Right lung (tissue), 2 donors: ENCODE measurements at regions not wholly inside any gene's neighbourhood (a gene's known extent, or its start where the extent isn't known, plus 50 kb on each side); places are given as distances from the start of the nearest gene placed in this dataset.
A peak's percentile ranks its signal among the peaks of the same experiment; 100 is the strongest.
"Not testable (repeated sequence)": the region's sequence is repeated elsewhere in the genome, so short reads cannot be mapped to it uniquely, and the experiment has no call there.

Experiments used
- DNase-seq, 2 donors: peaks; one replicate each; pipeline ENCODE4 v3.0.0-alpha.2; 2013

GRCh38 chr5:120919017-120919416 is 454.9 kb downstream of the PRR16 start:
- no peak for DNase-seq

- no peak for DNase-seq
Observed at GRCh38 chr5:120923026-120923425, 458.9 kb downstream of the PRR16 start.

GRCh38 chr5:120926471-120926870 is 462.4 kb downstream of the PRR16 start:
- DNase-seq, result no peak

GRCh38 chr5:120927950-120928530 is 463.9 kb downstream of the PRR16 start:
- DNase-seq, result no peak

- no peak for DNase-seq
Observed at GRCh38 chr5:120932480-120932879, 468.4 kb downstream of the PRR16 start.

GRCh38 chr5:120934031-120934430 is 469.9 kb downstream of the PRR16 start:
- no peak for DNase-seq

- DNase-seq, result no peak
Observed at GRCh38 chr5:120936652-120937051, 472.6 kb downstream of the PRR16 start.

- no peak for DNase-seq
Observed at GRCh38 chr5:120938604-120939003, 474.5 kb downstream of the PRR16 start.

- peak; percentile 38 to 47 for DNase-seq
Observed at GRCh38 chr5:120942596-120943350, 478.7 kb downstream of the PRR16 start.

GRCh38 chr5:120949596-120949995 is 485.5 kb downstream of the PRR16 start:
- not testable (repeated sequence) for DNase-seq

GRCh38 chr5:120953445-120953844 is 489.3 kb downstream of the PRR16 start:
- not testable (repeated sequence) for DNase-seq

- DNase-seq, result no peak
Observed at GRCh38 chr5:120954255-120954654, 490.2 kb downstream of the PRR16 start.

GRCh38 chr5:120955795-120956194 is 491.7 kb downstream of the PRR16 start:
- DNase-seq, result no peak

GRCh38 chr5:120958877-120959485 is 494.9 kb downstream of the PRR16 start:
- no peak for DNase-seq

- no peak for DNase-seq
Observed at GRCh38 chr5:120960510-120960909, 496.4 kb downstream of the PRR16 start.

- no peak for DNase-seq
Observed at GRCh38 chr5:120967366-120967765, 503.3 kb downstream of the PRR16 start.

GRCh38 chr5:120974690-120975089 is 510.6 kb downstream of the PRR16 start:
- no peak for DNase-seq

- DNase-seq, result no peak
Observed at GRCh38 chr5:120982351-120982750, 518.3 kb downstream of the PRR16 start.

- DNase-seq, result no peak
Observed at GRCh38 chr5:120985526-120985925, 521.4 kb downstream of the PRR16 start.

- peak in 1 of 2 donors; percentile 21 for DNase-seq
Observed at GRCh38 chr5:120988491-120988890, 524.4 kb downstream of the PRR16 start.

- DNase-seq, result no peak
Observed at GRCh38 chr5:120988941-120989340, 524.8 kb downstream of the PRR16 start.

GRCh38 chr5:120991569-120991968 is 527.5 kb downstream of the PRR16 start:
- DNase-seq, result no peak

GRCh38 chr5:120994112-120994511 is 530.0 kb downstream of the PRR16 start:
- DNase-seq, result no peak
